Keratinocyte (primary cell): ENCODE measurements at regions not wholly inside any gene's neighbourhood (a gene's known extent, or its start where the extent isn't known, plus 50 kb on each side); places are given as distances from the start of the nearest gene placed in this dataset.

Experiments used
- DNase-seq: peaks from one replicate; pipeline ENCODE4 v3.0.0-alpha.2; 2011; ENCODE audit warnings: low read depth, missing footprints, low spot score
- FAIRE-seq: peaks from 2 replicates; lab custom pipeline; 2011; peaks lifted over from hg19 to GRCh38; lab: Jason Lieb, UNC
- H2AFZ ChIP-seq: 2 replicates; pipeline ENCODE4 v1.6.0; 2012; ENCODE audit warnings: low read length, control low read depth, inconsistent platforms; ENCODE audit not compliant: control insufficient read depth
- H3K27ac ChIP-seq: 2 replicates; pipeline ENCODE4 v1.5.1; 2011; ENCODE audit warnings: low read length; ENCODE audit not compliant: control insufficient read depth, insufficient read depth
- H3K27me3 ChIP-seq: 3 replicates; pipeline ENCODE4 v1.6.0; 2011; ENCODE audit warnings: low read length; ENCODE audit not compliant: control insufficient read depth, insufficient read depth; ENCODE audit errors: extremely low read depth
- H3K36me3 ChIP-seq, 2 experiments: 2 replicates in 1 of 2; 3 replicates in 1 of 2; pipeline ENCODE4 v1.5.1; 2011; ENCODE audit warnings: low read length in 2 of 2, mild to moderate bottlenecking in 1 of 2; ENCODE audit not compliant: control insufficient read depth in 2 of 2, insufficient read depth in 2 of 2; ENCODE audit errors: extremely low read depth in 1 of 2
- H3K4me1 ChIP-seq: 3 replicates; pipeline ENCODE4 v1.5.1; 2011; ENCODE audit warnings: low read length; ENCODE audit not compliant: control insufficient read depth, insufficient read depth; ENCODE audit errors: extremely low read depth
- H3K4me2 ChIP-seq: 3 replicates; pipeline ENCODE4 v1.6.0; 2011; ENCODE audit warnings: low read depth, low read length; ENCODE audit not compliant: control insufficient read depth, insufficient read depth; ENCODE audit errors: extremely low read depth
- H3K4me3 ChIP-seq, 3 experiments: fragments of 200-600 bp in 1 of 3; sonication (generic) in 1 of 3; 2 replicates in 2 of 3; 3 replicates in 1 of 3; pipeline ENCODE4 v1.5.1; 2011 to 2016; ENCODE audit warnings: low read length in 3 of 3, mild to moderate bottlenecking in 3 of 3, control low read depth in 2 of 3, inconsistent platforms in 1 of 3, low read depth in 1 of 3, mixed read lengths in 1 of 3, mixed run types in 1 of 3, moderate library complexity in 1 of 3; ENCODE audit not compliant: control insufficient read depth in 2 of 3, insufficient read depth in 2 of 3; ENCODE audit errors: extremely low read depth in 1 of 3
- H3K79me2 ChIP-seq: 2 replicates; pipeline ENCODE4 v1.6.0; 2012; ENCODE audit warnings: low read length; ENCODE audit not compliant: control insufficient read depth, insufficient read depth
- H3K9ac ChIP-seq: 3 replicates; pipeline ENCODE4 v1.6.0; 2011; ENCODE audit warnings: low read length; ENCODE audit not compliant: control insufficient read depth, insufficient read depth; ENCODE audit errors: extremely low read depth
- H3K9me1 ChIP-seq: 3 replicates; pipeline ENCODE4 v1.6.0; 2011; ENCODE audit warnings: low read length; ENCODE audit not compliant: control insufficient read depth, insufficient read depth; ENCODE audit errors: extremely low read depth
- H3K9me3 ChIP-seq: 2 replicates; pipeline ENCODE4 v1.5.1; 2012; ENCODE audit warnings: low read depth, low read length; ENCODE audit not compliant: control insufficient read depth
- H4K20me1 ChIP-seq: 3 replicates; pipeline ENCODE4 v1.6.0; 2011; ENCODE audit warnings: low read length; ENCODE audit not compliant: control insufficient read depth, insufficient read depth; ENCODE audit errors: extremely low read depth
- EZH2 ChIP-seq: IDR thresholded peaks from one replicate; pipeline ENCODE4 v1.6.1; 2012; ENCODE audit warnings: inconsistent platforms, mild to moderate bottlenecking, low read length, moderate library complexity
- dilution Hi-C: fragments of 300-500 bp; cut with MboI; formaldehyde crosslinking; loops from one replicate; pipeline ENCODE4 v1.7.0; 2020; ENCODE audit warnings: low sequenced_read_pairs; ENCODE audit not compliant: extremely low pct_ligation_motif_present
- TF ChIP-seq, protein P1 (sequence below), 3 experiments: IDR thresholded peaks in 1 of 3; conservative IDR thresholded peaks in 1 of 3; optimal IDR thresholded peaks in 1 of 3; 2 replicates in 2 of 3; 3 replicates in 1 of 3; pipeline versions ENCODE3 to v1.5.1; 2011; ENCODE audit warnings: low read length in 3 of 3, mild to moderate bottlenecking in 3 of 3, moderate library complexity in 2 of 3, control low read depth in 1 of 3, inconsistent platforms in 1 of 3; ENCODE audit not compliant: insufficient read depth in 2 of 3; ENCODE audit errors: extremely low read depth in 1 of 3

DNA sequence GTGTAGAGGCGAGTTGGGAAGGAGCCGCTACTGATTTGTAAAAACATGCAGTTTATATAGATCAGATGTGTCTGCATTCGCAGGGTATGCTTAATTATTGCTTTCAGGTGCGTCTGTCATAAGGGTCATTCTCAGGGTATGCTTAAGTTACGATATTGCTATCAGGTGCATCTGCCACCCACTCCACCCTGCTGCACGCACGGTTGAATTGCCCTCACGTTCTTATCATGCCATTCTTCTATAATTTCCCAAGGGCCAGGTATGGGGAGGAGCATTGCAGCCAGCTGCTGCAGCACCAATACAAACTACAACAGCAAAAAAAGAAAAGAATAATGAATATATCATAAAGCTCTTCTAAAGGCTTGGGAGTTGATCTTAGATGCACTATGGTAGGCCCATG is 230.0 kb downstream of the KBTBD8 start:
- no peak for TF ChIP-seq EZH2
- TF ChIP-seq, protein P1, sequence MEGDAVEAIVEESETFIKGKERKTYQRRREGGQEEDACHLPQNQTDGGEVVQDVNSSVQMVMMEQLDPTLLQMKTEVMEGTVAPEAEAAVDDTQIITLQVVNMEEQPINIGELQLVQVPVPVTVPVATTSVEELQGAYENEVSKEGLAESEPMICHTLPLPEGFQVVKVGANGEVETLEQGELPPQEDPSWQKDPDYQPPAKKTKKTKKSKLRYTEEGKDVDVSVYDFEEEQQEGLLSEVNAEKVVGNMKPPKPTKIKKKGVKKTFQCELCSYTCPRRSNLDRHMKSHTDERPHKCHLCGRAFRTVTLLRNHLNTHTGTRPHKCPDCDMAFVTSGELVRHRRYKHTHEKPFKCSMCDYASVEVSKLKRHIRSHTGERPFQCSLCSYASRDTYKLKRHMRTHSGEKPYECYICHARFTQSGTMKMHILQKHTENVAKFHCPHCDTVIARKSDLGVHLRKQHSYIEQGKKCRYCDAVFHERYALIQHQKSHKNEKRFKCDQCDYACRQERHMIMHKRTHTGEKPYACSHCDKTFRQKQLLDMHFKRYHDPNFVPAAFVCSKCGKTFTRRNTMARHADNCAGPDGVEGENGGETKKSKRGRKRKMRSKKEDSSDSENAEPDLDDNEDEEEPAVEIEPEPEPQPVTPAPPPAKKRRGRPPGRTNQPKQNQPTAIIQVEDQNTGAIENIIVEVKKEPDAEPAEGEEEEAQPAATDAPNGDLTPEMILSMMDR (optimal IDR thresholded peaks at IDR 0.05 in 1 of 3, IDR thresholded peaks at IDR 0.05 in 1 of 3, conservative IDR thresholded peaks at IDR 0.05 in 1 of 3; ENCODE audit: extremely low read depth in 1 of 3, insufficient read depth in 2 of 3, low read length in 3 of 3) = no peak
- DNase-seq = no peak
- dilution Hi-C loops = no loop called here
- no peaks in the 10 kb centered on the region for H3K79me2 ChIP-seq
- no peaks in the 10 kb centered on the region for H4K20me1 ChIP-seq
- no peak overlapping the region for H2AFZ ChIP-seq
- no peak overlapping the region for H3K9ac ChIP-seq
- no peaks in the 10 kb centered on the region for H3K9me1 ChIP-seq
- H3K4me1 ChIP-seq = no peaks in the 10 kb centered on the region
- H3K36me3 ChIP-seq = no peaks in the 10 kb centered on the region
- H3K4me3 ChIP-seq = no peak overlapping the region
- no peaks in the 10 kb centered on the region for H3K27me3 ChIP-seq
- no peak overlapping the region for H3K4me2 ChIP-seq
- H3K9me3 ChIP-seq = no peaks in the 10 kb centered on the region
- no peak for FAIRE-seq
- H3K27ac ChIP-seq = no peak overlapping the region

DNA sequence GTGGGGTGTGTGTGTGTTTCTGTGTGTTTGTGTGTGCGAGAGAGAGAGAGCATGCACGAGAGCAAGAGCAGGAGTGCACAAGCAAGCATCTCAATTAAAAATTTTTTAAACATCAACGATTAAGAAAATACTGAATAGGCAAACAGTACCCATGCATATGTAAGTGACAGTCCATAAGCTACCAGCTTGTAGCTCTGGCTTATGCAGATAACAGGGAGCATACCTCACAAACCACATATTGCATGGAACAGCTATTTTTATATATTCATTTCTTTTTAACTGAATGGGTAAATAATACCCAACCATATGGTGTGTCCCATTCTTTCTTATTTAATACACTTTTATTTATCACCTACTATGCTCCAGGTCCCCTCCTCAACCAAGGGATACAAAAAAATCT is 234.5 kb downstream of the KBTBD8 start:
- FAIRE-seq (no peak), DNase-seq (no peak)
- no peaks in the 10 kb centered on the region for H3K36me3 ChIP-seq
- no peak overlapping the region for H3K9ac ChIP-seq
- H3K9me1 ChIP-seq = no peaks in the 10 kb centered on the region
- dilution Hi-C loops = no loop called here
- H2AFZ ChIP-seq = no peak overlapping the region
- TF ChIP-seq, protein P1 (optimal IDR thresholded peaks at IDR 0.05 in 1 of 3, IDR thresholded peaks at IDR 0.05 in 1 of 3, conservative IDR thresholded peaks at IDR 0.05 in 1 of 3; ENCODE audit: extremely low read depth in 1 of 3, insufficient read depth in 2 of 3, low read length in 3 of 3) = no peak
- no peak for TF ChIP-seq EZH2
- no peaks in the 10 kb centered on the region for H3K9me3 ChIP-seq
- no peaks in the 10 kb centered on the region for H4K20me1 ChIP-seq
- no peaks in the 10 kb centered on the region for H3K4me1 ChIP-seq
- no peaks in the 10 kb centered on the region for H3K79me2 ChIP-seq
- H3K4me2 ChIP-seq = no peak overlapping the region
- no peak overlapping the region for H3K4me3 ChIP-seq
- no peaks in the 10 kb centered on the region for H3K27me3 ChIP-seq
- no peak overlapping the region for H3K27ac ChIP-seq
